ENCODE measurements at regions not wholly inside any gene's neighbourhood (a gene's known extent, or its start where the extent isn't known, plus 50 kb on each side); places are given as distances from the start of the nearest gene placed in this dataset.

DNA sequence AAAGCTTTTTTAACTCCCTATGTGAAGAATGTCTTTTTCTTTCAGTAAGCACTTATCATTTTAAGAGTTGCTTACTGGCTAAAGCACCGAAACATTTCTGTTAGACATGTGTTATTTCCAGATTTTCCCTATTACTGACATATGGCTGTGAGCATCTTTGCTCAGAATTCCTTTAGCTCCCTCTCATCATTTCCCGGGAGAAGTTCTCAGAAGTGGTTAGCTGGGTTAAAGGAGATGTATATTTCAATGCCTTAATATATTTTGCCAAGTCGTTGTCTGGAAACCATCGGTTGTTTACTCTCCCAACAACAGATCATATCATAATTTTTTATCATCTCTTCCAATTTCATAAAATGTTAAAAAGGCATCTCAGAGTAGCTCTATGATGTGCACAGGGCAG is 396.5 kb downstream of the OCA2 start:
- no peak for TF ChIP-seq GATA2 (IDR thresholded peaks at IDR 0.05; ENCODE audit: low read depth, low read length)
- TF ChIP-seq GATA3 (IDR thresholded peaks at IDR 0.05; ENCODE audit: low read depth, low read length): no peak

DNA sequence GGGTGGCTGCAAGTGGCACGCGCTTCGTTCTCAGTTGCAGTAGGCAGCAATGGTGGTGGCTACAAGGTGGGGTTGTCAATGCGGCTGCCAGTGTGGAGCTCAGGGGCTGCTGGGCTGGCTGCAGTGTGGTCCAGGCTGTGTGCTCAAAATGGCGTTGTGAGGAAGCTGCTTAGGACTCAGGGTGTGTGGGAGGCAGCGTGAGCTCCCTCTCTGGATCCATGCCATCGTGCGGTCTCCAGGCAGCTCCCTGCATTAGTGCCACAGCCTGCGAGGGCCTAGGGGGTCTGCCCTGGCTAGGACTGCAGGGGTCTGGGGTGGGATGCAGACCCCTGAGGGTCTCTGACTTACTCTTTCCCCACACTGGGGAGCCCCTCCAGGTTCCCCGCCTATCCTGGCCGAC is 397.2 kb downstream of the OCA2 start:
- no peak for TF ChIP-seq GATA3 (IDR thresholded peaks at IDR 0.05; ENCODE audit: low read depth, low read length)
- TF ChIP-seq GATA2 (IDR thresholded peaks at IDR 0.05; ENCODE audit: low read depth, low read length): no peak

DNA sequence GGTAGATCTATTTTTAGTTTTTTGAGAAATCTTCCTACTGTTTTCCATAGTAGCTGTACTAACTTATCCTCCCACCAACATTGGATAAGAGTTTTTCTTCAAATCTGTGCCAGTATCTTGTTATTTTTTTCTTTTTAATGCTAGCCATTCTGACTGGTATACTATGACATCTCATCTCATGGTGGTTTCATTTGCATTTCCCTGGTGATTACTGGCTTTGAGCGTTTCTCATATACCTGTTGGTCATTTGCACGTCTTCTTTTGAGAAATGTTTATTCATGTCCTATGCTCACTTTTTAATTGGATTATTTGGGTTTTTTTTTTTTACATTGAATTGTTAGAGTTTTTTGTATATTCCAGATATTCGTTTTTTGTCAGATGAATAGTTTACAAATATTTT is 398.1 kb downstream of the OCA2 start:
- TF ChIP-seq GATA3 (IDR thresholded peaks at IDR 0.05; ENCODE audit: low read depth, low read length) (no peak), GATA2 (IDR thresholded peaks at IDR 0.05; ENCODE audit: low read depth, low read length) (no peak)

DNA sequence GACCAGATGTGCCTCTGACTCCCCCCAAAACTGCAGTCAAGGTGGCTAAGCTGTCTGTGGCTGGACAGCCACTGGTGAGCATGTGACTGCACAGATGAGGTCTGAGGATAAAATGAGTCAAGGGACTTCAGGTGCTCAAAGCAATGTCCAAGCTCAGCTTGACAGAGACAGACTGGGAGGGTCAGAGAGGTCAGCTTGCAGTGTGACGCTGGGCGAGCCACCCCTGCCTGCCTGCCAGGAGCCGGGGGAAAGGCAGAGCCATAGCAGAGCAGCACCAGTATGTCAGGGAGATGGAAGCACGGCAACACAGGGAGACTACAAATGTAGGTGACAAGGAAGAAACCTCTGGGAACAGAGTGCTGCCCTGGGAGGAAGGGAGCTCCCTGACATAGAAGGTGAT is 399.4 kb downstream of the OCA2 start:
- TF ChIP-seq GATA3 (IDR thresholded peaks at IDR 0.05; ENCODE audit: low read depth, low read length) (no peak), GATA2 (IDR thresholded peaks at IDR 0.05; ENCODE audit: low read depth, low read length) (no peak)

DNA sequence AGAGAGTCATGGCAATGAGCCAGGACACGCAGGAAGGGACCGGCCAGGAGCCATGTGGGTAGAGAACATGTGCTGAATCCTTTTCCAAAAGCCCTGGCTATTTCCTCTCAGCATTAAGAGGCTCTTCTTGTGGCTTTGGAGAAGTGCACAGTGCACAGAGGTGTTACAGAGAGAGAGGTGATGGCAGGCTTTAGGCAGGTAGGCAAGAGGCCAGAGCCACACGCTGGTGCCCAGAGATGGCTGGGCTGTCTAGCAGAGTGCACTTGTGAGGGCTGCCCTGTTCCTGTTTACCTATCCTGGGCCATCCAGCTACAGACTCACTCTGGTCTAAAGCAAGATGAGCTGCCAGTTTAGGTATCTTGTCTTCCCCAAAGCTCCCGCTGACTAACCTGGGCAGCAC is 402.6 kb downstream of the OCA2 start:
- TF ChIP-seq GATA3 (IDR thresholded peaks at IDR 0.05; ENCODE audit: low read depth, low read length) (no peak), GATA2 (IDR thresholded peaks at IDR 0.05; ENCODE audit: low read depth, low read length) (no peak)

DNA sequence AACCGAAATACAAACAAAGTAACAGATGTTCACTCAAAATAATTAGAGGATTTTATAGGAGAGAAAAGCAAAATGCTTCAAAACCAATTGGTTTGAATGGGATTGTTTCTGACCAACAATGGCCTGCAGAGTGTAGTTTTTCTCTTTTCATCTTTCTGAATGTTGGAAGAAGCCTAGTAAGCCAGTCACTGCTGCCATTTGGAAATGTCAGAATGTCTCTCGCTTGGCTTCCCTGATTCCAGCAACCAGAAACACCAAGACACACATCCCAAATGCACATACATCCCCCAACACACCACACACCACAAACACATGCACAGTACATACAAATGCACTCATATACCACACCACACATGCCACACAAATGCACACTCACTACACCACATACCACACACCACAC is 403.4 kb downstream of the OCA2 start:
- TF ChIP-seq GATA3 (IDR thresholded peaks at IDR 0.05; ENCODE audit: low read depth, low read length) (no peak), GATA2 (IDR thresholded peaks at IDR 0.05; ENCODE audit: low read depth, low read length) (no peak)

DNA sequence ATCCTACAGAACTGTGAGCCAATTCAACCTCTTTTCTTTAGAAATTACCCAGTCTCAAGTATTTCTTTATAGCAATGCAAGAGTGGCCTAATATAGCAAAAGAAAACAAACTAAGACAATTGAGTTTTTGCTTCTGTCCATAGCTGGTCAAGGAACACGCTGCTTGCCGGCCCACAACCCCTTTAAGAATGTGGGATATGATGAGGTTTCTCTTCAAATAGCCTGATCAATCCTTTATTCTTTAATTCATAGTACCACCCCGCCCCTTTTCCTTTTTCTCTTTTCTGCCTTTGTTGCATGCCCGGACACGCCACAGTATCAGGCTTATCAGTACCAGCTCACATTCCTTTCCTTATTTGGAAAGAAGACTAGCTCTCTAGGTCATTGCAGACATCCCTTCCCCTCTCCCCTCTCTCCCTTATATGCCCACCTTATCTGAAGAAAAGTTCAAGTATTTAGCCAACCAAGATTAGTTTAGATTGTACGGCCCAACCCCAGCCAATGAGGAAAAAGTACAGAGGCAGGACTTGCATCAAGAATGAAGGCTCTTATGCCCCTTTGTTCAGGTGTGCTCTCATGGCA is 404.5 kb downstream of the OCA2 start:
- no peak for TF ChIP-seq GATA3 (IDR thresholded peaks at IDR 0.05; ENCODE audit: low read depth, low read length)
- no peak for TF ChIP-seq GATA2 (IDR thresholded peaks at IDR 0.05; ENCODE audit: low read depth, low read length)

DNA sequence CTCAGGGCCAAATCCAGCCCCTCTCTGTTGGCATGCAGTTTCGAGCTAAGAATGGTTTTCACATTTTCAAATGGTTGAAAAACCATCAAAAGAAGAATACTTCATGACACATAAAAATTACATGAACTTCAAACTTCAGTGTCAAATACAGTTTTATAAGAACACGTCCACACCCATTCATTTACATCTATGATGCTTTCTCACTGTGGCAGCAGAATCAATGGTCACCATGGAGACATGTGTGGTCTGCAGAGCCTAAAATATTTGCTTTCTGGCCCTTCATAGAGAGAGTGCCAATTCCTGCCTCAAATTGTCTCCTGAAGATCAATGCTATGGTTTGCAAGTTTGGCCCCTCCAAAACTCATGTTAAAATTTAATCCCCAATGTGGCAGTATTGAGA is 405.8 kb downstream of the OCA2 start:
- TF ChIP-seq GATA3 (IDR thresholded peaks at IDR 0.05; ENCODE audit: low read depth, low read length) (no peak), GATA2 (IDR thresholded peaks at IDR 0.05; ENCODE audit: low read depth, low read length) (no peak)

DNA sequence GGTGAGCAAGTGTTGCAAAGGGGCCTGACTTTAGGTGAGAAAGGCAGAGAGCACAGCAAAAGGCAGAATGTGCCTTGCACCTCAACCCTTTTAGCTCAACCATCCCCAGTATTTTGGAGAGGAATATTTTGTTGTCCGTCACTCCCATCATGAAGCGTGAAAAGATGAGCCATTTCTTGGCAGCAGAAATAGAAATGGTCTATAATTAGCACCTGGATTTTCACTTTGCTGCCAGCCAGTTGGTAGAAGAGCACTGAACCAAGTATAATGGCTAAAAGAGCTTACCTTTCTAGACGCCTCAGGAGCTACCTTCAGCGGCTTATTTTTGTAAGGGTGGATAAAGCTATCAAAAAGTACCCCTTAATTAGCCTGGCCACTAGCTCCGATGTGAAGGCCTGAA is 406.7 kb downstream of the OCA2 start:
- TF ChIP-seq GATA3 (IDR thresholded peaks at IDR 0.05; ENCODE audit: low read depth, low read length) (no peak), GATA2 (IDR thresholded peaks at IDR 0.05; ENCODE audit: low read depth, low read length) (no peak)

DNA sequence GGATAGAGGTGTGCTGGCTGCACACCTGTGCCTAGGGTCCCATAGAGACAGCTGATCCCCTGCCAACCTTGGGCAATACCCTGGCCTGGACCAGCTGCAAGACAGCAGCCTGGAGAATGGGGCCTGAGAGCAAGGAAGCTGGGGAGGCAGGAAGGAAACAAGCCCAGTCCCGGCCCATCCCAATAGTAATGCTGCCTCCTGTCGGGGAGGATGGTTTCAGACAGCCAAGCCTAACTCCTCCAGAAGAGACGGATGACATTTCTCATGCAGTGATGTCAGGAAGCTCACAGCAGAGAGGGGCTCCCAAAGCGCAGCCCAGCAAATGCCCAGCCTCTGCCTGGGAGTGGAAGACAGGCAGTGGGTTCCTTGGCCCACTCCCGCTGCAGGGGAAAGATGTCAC is 408.8 kb downstream of the OCA2 start:
- TF ChIP-seq GATA3 (IDR thresholded peaks at IDR 0.05; ENCODE audit: low read depth, low read length) (no peak), GATA2 (IDR thresholded peaks at IDR 0.05; ENCODE audit: low read depth, low read length) (no peak)

DNA sequence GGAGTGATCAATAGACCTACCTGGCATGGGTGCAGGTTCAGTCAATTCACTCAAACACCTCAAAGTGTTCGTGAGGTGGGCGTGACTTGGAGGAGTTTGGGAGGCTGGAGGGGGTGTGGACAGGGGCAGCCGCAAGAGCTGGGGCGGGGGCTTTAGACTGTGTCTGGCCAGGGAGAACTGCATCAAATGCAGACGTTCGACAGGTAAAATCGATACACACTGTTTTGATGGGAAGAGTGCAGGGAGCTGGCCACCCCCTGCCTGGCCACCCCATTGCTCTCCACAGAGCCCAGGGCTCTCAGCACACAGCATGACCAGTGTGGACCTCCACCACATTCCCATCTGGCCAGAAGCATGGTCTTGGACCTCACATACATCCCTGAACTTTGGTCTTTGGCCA is 412.1 kb downstream of the OCA2 start:
- no peak for TF ChIP-seq GATA2 (IDR thresholded peaks at IDR 0.05; ENCODE audit: low read depth, low read length)
- no peak for TF ChIP-seq GATA3 (IDR thresholded peaks at IDR 0.05; ENCODE audit: low read depth, low read length)

DNA sequence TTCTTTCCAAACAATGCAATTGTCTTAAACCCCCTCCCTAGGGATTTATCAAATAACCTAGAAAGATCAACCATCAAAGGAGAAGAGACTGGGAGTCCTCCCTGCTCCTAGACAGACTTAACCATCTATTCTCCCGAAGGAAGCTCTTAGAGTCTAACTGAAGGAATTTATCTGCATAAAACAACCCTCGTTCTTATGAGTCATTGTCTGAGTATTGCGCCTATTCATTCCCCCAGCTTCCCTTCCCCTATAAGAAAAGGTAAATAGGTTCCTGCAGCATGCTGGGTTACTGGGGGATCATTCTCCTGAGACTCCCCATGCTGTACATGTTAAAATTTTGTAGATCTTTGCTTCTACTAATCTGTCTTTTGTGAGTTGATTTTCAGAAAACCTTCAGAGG is 412.7 kb downstream of the OCA2 start:
- TF ChIP-seq GATA2 (IDR thresholded peaks at IDR 0.05; ENCODE audit: low read depth, low read length): no peak
- no peak for TF ChIP-seq GATA3 (IDR thresholded peaks at IDR 0.05; ENCODE audit: low read depth, low read length)

DNA sequence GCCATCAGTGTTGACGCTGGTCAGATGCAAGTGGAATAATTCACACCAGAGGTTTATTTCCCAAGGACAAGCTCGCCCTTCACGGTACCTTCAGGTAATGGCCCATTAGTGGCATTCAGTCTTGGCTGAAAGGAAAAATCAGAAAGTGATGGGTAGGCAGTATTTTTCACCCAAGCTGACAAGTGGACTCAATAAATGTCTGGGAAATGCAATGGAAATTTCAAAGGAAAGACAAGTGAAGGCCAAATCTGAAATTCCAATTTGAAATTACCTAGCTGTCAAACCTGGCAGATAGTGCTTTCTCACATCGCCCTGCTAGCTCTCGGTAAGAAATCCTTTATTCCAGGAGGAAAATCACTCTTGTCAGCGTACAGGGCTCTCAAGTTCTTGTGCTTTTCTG is 413.5 kb downstream of the OCA2 start:
- TF ChIP-seq GATA2 (IDR thresholded peaks at IDR 0.05; ENCODE audit: low read depth, low read length) (no peak), GATA3 (IDR thresholded peaks at IDR 0.05; ENCODE audit: low read depth, low read length) (no peak)

DNA sequence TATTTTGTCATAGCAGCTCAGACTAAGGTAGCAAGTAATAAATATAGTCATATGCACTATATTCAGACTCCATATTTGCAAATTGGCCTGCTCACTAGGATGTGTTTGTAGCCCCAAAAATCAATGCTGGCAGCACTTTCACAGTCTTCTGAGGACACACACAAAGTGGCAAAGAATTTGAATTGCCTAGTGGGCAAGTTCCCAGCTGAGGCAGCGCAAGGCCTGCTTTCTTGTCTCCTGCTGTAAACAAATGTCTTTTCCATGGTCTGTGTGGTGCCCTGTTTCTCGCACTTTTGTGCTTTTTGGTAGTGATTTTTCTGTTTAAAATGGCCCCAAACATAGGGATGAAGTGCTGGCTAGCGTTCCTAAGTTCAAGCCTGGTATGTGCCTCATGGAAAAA is 416.0 kb downstream of the OCA2 start:
- TF ChIP-seq GATA3 (IDR thresholded peaks at IDR 0.05; ENCODE audit: low read depth, low read length) (no peak), GATA2 (IDR thresholded peaks at IDR 0.05; ENCODE audit: low read depth, low read length) (no peak)

DNA sequence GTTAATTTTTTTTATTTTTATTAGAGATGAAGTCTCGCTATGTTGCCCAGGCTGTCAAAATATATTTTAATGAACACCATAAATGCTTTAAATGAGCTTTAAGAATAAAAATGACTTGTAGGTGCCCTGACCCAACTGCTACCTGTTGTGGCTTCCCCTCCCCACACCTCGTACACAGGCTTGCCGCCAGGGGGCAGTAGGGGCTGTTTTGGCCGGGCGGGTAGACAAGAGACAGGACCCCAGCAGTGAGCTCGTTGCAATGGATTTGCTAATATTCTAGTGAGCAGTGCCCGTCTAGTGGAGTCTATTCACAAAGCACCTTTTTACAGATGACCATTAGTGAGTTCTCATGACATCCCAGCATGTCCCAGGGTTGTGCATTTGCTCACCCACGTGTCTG is 418.1 kb downstream of the OCA2 start:
- no peak for TF ChIP-seq GATA2 (IDR thresholded peaks at IDR 0.05; ENCODE audit: low read depth, low read length)
- TF ChIP-seq GATA3 (IDR thresholded peaks at IDR 0.05; ENCODE audit: low read depth, low read length): no peak

Data from SH-SY5Y (cell line).